Panc1 (cell line): ENCODE measurements at regions not wholly inside any gene's neighbourhood (a gene's known extent, or its start where the extent isn't known, plus 50 kb on each side); places are given as distances from the start of the nearest gene placed in this dataset.

Source experiments
- ATAC-seq: fragments of 200-7000 bp; cut with Tn5 transposase; 2 replicates; pipeline ENCODE4 v1.9.1; 2020; ENCODE audit warnings: mild to moderate bottlenecking, moderate library complexity
- BruUV-seq: library from RNA; stranded (reverse); fragments of 400-500 nt; replicated peaks from 2 replicates; lab custom pipeline; 2021; lab: Mats Ljungman, UMichigan
- CTCF ChIA-PET: fragments of 300-600 bp; sonication (Branson Sonifier 250); formaldehyde crosslinking; loops from one replicate; lab custom pipeline; 2022; ENCODE audit warnings: antibody characterized with exemption; lab: Charles Lee
- POLR2A ChIA-PET: fragments of 300-600 bp; sonication (Branson Sonifier 250); formaldehyde crosslinking; loops from one replicate; lab custom pipeline; 2022; ENCODE audit warnings: antibody characterized with exemption; lab: Charles Lee
- DNase-seq: peaks from one replicate; pipeline ENCODE4 v3.0.0-alpha.2; 2010; ENCODE audit warnings: low read depth, low spot score
- H3K27ac ChIP-seq: 2 replicates; pipeline ENCODE4 v1.5.1; 2011; ENCODE audit warnings: mild to moderate bottlenecking, low read length, inconsistent platforms
- H3K27me3 ChIP-seq: fragments of 200-500 bp; sonication (Bioruptor generic); 2 replicates; pipeline ENCODE4 v1.6.0; 2014; ENCODE audit warnings: low read length, inconsistent platforms; ENCODE audit not compliant: control insufficient read depth, insufficient read depth
- H3K36me3 ChIP-seq: fragments of 200-500 bp; sonication (Bioruptor generic); 2 replicates; pipeline ENCODE4 v1.5.1; 2014; ENCODE audit warnings: inconsistent platforms, mild to moderate bottlenecking, low read length, moderate library complexity; ENCODE audit not compliant: control insufficient read depth, insufficient read depth
- H3K4me1 ChIP-seq: 2 replicates; pipeline ENCODE4 v1.5.1; 2011; ENCODE audit warnings: inconsistent platforms, mild to moderate bottlenecking, low read length, moderate library complexity; ENCODE audit not compliant: control insufficient read depth, insufficient read depth
- H3K4me3 ChIP-seq, 2 experiments: 2 replicates each; pipeline ENCODE4 v1.5.1; 2011 to 2012; ENCODE audit warnings: low read depth in 2 of 2, low read length in 2 of 2, mild to moderate bottlenecking in 2 of 2, inconsistent platforms in 1 of 2, moderate library complexity in 1 of 2
- H3K9me3 ChIP-seq: fragments of 200-500 bp; sonication (Bioruptor generic); 2 replicates; pipeline ENCODE4 v1.5.1; 2014; ENCODE audit warnings: low read depth, mild to moderate bottlenecking, inconsistent platforms, low read length, moderate library complexity; ENCODE audit not compliant: control insufficient read depth, insufficient read depth
- POLR2AphosphoS5 ChIP-seq: IDR thresholded peaks from 2 replicates; pipeline ENCODE4 v1.6.1; 2012; ENCODE audit warnings: mild to moderate bottlenecking, low read depth, low read length, moderate library complexity
- REST ChIP-seq, 2 experiments: IDR thresholded peaks; 2 replicates each; pipeline ENCODE4 v1.6.1; 2011 to 2012; ENCODE audit warnings: low read depth in 2 of 2, control low read depth in 1 of 2, low read length in 1 of 2, mild to moderate bottlenecking in 1 of 2, moderate library complexity in 1 of 2; ENCODE audit not compliant: insufficient read depth in 1 of 2
- SIN3A ChIP-seq: IDR thresholded peaks from 2 replicates; pipeline ENCODE4 v1.6.1; 2012; ENCODE audit warnings: low read depth, mild to moderate bottlenecking, low read length, moderate library complexity, borderline replicate concordance; ENCODE audit not compliant: insufficient read depth
- TCF7L2 ChIP-seq: IDR thresholded peaks from 2 replicates; pipeline ENCODE4 v1.6.1; 2011; ENCODE audit warnings: mild to moderate bottlenecking, low read depth, low read length, inconsistent platforms
- in situ Hi-C: cut with HindIII; loops from 2 replicates; pipeline ENCODE4 v1.10.0; 2016; ENCODE audit warnings: low sequenced_read_pairs, low pct_unique_long_range_greater_than_20kb
- intact Hi-C: fragments of 100-400 bp; cut with micrococcal nuclease; formaldehyde crosslinking; loops from one replicate; pipeline ENCODE4 v1.10.0; 2022; ENCODE audit not compliant: unreplicated experiment
- TF ChIP-seq, protein P1 (sequence below): fragments of 450-650 bp; IDR thresholded peaks from 2 replicates; pipeline ENCODE4 v1.5.1; 2017; ENCODE audit warnings: mild to moderate bottlenecking

- POLR2A ChIA-PET, result no interaction called here
- DNase-seq (no peak), ATAC-seq (no peak)
- Histone ChIP-seq H3K36me3 (no peaks in the 10 kb centered on the region), H3K4me3 (no peak overlapping the region), H3K9me3 (0 out of 2 replicates have a peak, but pooled peaks cover 3% of the 10 kb centered on the region), H3K4me1 (no peaks in the 10 kb centered on the region), H3K27me3 (peaks cover 11% of the 10 kb centered on the region; the same call in 1 of the 2 replicates), H3K27ac (no peak overlapping the region)
- intact Hi-C loops, result no loop called here
- CTCF ChIA-PET, result no interaction called here
- TF ChIP-seq, protein P1, sequence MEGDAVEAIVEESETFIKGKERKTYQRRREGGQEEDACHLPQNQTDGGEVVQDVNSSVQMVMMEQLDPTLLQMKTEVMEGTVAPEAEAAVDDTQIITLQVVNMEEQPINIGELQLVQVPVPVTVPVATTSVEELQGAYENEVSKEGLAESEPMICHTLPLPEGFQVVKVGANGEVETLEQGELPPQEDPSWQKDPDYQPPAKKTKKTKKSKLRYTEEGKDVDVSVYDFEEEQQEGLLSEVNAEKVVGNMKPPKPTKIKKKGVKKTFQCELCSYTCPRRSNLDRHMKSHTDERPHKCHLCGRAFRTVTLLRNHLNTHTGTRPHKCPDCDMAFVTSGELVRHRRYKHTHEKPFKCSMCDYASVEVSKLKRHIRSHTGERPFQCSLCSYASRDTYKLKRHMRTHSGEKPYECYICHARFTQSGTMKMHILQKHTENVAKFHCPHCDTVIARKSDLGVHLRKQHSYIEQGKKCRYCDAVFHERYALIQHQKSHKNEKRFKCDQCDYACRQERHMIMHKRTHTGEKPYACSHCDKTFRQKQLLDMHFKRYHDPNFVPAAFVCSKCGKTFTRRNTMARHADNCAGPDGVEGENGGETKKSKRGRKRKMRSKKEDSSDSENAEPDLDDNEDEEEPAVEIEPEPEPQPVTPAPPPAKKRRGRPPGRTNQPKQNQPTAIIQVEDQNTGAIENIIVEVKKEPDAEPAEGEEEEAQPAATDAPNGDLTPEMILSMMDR, result no peak
- TF ChIP-seq SIN3A (no peak), REST (IDR thresholded peaks at IDR 0.05; ENCODE audit: insufficient read depth in 1 of 2, low read depth in 2 of 2, low read length in 1 of 2) (no peak), POLR2AphosphoS5 (no peak), TCF7L2 (no peak)
- in situ Hi-C loops, result no loop called here
- BruUV-seq, result no TSS peak
Observed at GRCh38 chr3:127056281-127056680, 73.4 kb downstream of the PLXNA1 start.

DNA sequence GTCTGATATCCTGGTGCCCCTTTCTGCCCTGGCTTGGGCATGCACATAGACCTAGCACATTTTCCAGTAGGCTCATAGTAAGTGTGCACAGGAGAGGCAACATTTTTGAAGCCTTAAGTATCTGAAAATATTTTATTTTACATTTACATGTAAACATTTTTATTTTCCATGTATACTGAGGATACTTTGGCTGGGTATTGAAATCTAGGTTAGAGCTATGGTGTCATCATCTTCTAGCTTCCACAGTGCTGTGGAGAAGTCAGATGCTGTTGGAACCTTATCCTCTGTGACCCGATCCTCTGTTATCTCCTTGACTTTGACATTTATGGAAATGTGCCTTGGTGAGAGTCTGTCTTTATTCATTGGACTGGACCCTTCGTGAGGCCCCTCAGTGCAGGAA lies 74.1 kb downstream of the PLXNA1 start:
- no peaks in the 10 kb centered on the region for H3K36me3 ChIP-seq
- ChIA-PET CTCF (no interaction called here), POLR2A (no interaction called here)
- no peak overlapping the region for H3K27ac ChIP-seq
- no peak for ATAC-seq
- BruUV-seq, result no TSS peak
- no peaks in the 10 kb centered on the region for H3K4me1 ChIP-seq
- in situ Hi-C loops (no loop called here), intact Hi-C loops (no loop called here)
- no peak for TF ChIP-seq REST (IDR thresholded peaks at IDR 0.05; ENCODE audit: insufficient read depth in 1 of 2, low read depth in 2 of 2, low read length in 1 of 2)
- TF ChIP-seq, protein P1, result no peak
- TF ChIP-seq SIN3A, result no peak
- no peak for TF ChIP-seq TCF7L2
- TF ChIP-seq POLR2AphosphoS5, result no peak
- DNase-seq, result no peak
- H3K27me3 ChIP-seq, result peaks cover 11% of the 10 kb centered on the region; the same call in 1 of the 2 replicates
- no peak overlapping the region for H3K4me3 ChIP-seq
- H3K9me3 ChIP-seq, result 0 out of 2 replicates have a peak, but pooled peaks cover 3% of the 10 kb centered on the region
